ENCODE measurements at regions not wholly inside any gene's neighbourhood (a gene's known extent, or its start where the extent isn't known, plus 50 kb on each side); places are given as distances from the start of the nearest gene placed in this dataset.
A peak's percentile ranks its signal among the peaks of the same experiment; 100 is the strongest.

GRCh38 chr5:89388872-89389271, 505.9 kb upstream of the MEF2C start:
- no peaks in the 10 kb centered on the region for H3K4me1 ChIP-seq (replicated peaks in 1 of 2)
- H3K4me3 ChIP-seq = no peak overlapping the region
- ATAC-seq (replicated peaks in 6 of 8) = no peak
- H3K27ac ChIP-seq = no peak overlapping the region
- in situ Hi-C loops (cut with MboI; ENCODE audit: low pct_unique_long_range_greater_than_20kb in 2 of 9, low sequenced_read_pairs in 9 of 9, unreplicated experiment in 9 of 9) = no loop called here
- WGBS, 10 experiments = 80 to 100% (median 100%) methylated on average over 1 of the region's 2 CpGs; no CpG with 5 or more reads in 5 of the 10 experiments

DNA sequence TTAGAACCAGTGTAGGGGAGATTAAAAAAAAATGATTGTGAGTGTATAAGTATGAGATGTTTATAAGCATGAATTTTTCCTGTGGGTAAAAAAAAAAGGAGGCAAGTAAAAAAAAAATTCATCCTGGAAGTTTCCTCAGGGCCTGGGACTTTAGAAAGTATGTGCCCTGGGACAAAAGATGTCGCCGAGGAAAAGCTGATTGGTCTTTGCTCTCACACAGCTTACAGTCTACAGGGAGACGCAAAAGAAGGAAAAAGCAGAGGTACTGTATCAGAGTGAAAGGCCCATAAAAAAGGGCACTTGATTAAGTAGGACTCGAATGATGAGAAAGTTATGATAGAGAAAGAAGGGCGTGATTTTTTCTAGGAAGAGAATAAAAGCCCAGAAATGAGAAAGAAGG, 501.4 kb upstream of the MEF2C start:
- H3K27ac ChIP-seq = no peak overlapping the region
- in situ Hi-C loops (cut with MboI; ENCODE audit: low pct_unique_long_range_greater_than_20kb in 2 of 9, low sequenced_read_pairs in 9 of 9, unreplicated experiment in 9 of 9) = no loop called here
- no peaks in the 10 kb centered on the region for H3K4me1 ChIP-seq (replicated peaks in 1 of 2)
- no peak for ATAC-seq (replicated peaks in 6 of 8)
- H3K4me3 ChIP-seq = no peak overlapping the region
- WGBS, 10 experiments = 68 to 100% (median 89%) methylated on average over 2 to 5 of the region's 5 CpGs

GRCh38 chr5:89380635-89381034, 497.7 kb upstream of the MEF2C start:
- H3K27ac ChIP-seq = no peak overlapping the region
- in situ Hi-C loops (cut with MboI; ENCODE audit: low pct_unique_long_range_greater_than_20kb in 2 of 9, low sequenced_read_pairs in 9 of 9, unreplicated experiment in 9 of 9) = no loop called here
- peaks cover 0 to 2% of the 10 kb centered on the region in 2 donors for H3K4me1 ChIP-seq (replicated peaks in 1 of 2)
- no peak for ATAC-seq (replicated peaks in 6 of 8)
- no peak overlapping the region for H3K4me3 ChIP-seq

- 53 to 90% (median 83%) methylated on average over 3 to 13 of the region's 13 CpGs for WGBS, 10 experiments
- H3K27ac ChIP-seq = no peak overlapping the region
Measured at GRCh38 chr5:89377767-89378455, 494.9 kb upstream of the MEF2C start.

DNA sequence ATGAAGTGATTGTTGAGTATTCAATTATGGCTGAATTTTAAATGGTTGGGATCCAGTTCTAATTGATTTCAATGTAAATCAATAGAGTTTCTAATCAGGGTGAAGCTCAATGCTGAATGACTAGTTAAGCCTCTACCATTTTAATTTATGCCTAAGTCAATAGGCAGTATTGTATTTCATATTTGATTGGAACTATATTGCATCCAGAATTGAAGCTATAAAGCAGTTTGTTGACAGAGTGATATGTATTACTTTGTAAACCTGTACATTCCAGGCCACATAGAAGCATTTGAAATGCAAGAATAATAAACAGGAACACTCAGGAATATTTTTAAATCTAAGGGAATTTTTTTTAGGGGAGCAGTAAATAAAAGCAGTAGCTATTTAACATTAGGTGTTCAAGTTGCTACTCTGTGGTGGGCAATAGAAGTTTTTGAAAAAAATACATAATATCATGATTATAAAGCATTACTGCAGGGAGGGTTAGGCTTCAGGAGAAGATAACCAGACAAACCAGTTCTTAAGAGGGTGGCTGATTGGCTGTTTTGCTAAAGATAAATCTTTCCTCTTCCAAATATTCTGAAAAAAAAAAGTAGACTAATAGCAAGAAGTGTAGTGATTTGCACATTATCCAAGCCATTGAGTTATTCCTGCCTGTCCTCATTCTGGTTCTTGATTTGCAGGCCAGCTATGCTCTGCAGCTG, 492.0 kb upstream of the MEF2C start:
- no peak overlapping the region for H3K4me3 ChIP-seq
- H3K27ac ChIP-seq = no peak overlapping the region
- peaks cover 0 to 2% of the 10 kb centered on the region in 2 donors for H3K4me1 ChIP-seq (replicated peaks in 1 of 2)
- in situ Hi-C loops (cut with MboI; ENCODE audit: low pct_unique_long_range_greater_than_20kb in 2 of 9, low sequenced_read_pairs in 9 of 9, unreplicated experiment in 9 of 9) = no loop called here
- no peak for ATAC-seq (replicated peaks in 6 of 8)

More at GRCh38 chr5:89377767-89378455, 494.9 kb upstream of the MEF2C start:
- Histone ChIP-seq H3K4me3 (no peak overlapping the region), H3K4me1 (replicated peaks in 1 of 2) (peaks cover 0 to 2% of the 10 kb centered on the region in 2 donors)
- in situ Hi-C loops (cut with MboI; ENCODE audit: low pct_unique_long_range_greater_than_20kb in 2 of 9, low sequenced_read_pairs in 9 of 9, unreplicated experiment in 9 of 9) = no loop called here
- peak in 2 of 8 experiments; percentile 22 to 25 for ATAC-seq (replicated peaks in 6 of 8)

DNA sequence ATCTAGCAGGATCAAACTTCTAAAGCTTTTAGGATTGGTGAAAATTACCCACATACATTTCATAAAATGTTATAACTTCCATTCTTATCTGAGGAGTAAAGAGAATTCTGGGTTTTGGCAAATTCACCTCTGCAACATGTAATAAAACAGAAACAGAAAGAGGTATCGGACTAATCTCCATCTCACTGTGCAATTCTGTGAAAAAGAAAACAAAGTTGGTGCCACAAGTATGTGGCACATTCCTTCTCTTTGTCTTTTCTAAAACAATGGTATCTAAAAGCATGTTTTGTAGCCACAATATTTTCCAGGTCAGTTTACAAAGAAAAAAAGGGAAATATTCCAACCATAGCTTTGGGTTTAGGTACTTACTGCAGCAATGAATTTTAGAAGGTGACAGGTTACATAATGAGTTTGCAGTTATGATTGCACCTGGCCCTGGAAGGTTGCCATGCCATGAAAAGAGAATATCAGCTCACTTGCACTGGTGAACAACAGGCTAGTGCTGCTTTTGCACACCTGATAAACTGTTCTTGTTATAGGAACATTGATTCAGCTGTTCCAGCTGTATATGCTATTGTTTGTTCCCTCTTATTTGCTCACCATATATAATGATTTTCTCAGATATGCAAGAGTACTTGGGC, 491.3 kb upstream of the MEF2C start:
- Histone ChIP-seq H3K27ac (no peak overlapping the region), H3K4me1 (replicated peaks in 1 of 2) (peaks cover 0 to 2% of the 10 kb centered on the region in 2 donors), H3K4me3 (no peak overlapping the region)
- WGBS, 10 experiments = 67 to 100% (median 100%) methylated on average over 1 of the region's 1 CpG; no CpG with 5 or more reads in 3 of the 10 experiments
- in situ Hi-C loops (cut with MboI; ENCODE audit: low pct_unique_long_range_greater_than_20kb in 2 of 9, low sequenced_read_pairs in 9 of 9, unreplicated experiment in 9 of 9) = no loop called here
- no peak for ATAC-seq (replicated peaks in 6 of 8)

DNA sequence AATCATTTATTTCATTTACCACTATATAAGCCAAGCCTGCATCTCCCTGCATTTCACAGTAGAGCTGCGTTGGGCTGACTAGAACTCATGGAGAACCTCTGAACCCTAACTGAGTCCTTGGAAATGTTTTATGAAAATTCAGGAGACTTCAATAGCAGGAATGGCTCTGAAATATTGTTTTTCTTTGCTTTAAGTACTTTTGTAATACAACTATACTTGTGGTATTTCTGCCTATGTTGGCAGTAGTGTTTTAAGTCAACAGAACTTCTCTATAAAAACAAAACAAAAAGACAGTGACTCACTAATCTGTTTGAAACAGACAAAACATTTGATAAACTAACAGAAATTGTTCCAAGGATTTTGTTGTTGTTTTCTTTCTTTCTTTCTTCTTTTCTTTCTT, 489.2 kb upstream of the MEF2C start:
- H3K4me1 ChIP-seq (replicated peaks in 1 of 2) = no peaks in the 10 kb centered on the region
- in situ Hi-C loops (cut with MboI; ENCODE audit: low pct_unique_long_range_greater_than_20kb in 2 of 9, low sequenced_read_pairs in 9 of 9, unreplicated experiment in 9 of 9) = no loop called here

GRCh38 chr5:89371646-89372045, 488.7 kb upstream of the MEF2C start:
- Histone ChIP-seq H3K4me1 (replicated peaks in 1 of 2) (no peaks in the 10 kb centered on the region), H3K27ac (no peak overlapping the region), H3K4me3 (no peak overlapping the region)
- in situ Hi-C loops (cut with MboI; ENCODE audit: low pct_unique_long_range_greater_than_20kb in 2 of 9, low sequenced_read_pairs in 9 of 9, unreplicated experiment in 9 of 9) = no loop called here
- ATAC-seq (replicated peaks in 6 of 8) = no peak
- WGBS, 10 experiments = 71 to 100% (median 100%) methylated on average over 1 of the region's 1 CpG

More for the DNA sequence above, 489.2 kb upstream of the MEF2C start:
- Histone ChIP-seq H3K27ac (no peak overlapping the region), H3K4me3 (no peak overlapping the region)
- WGBS, 10 experiments = 82 to 100% (median 94%) methylated on average over 1 of the region's 1 CpG; no CpG with 5 or more reads in 4 of the 10 experiments
- ATAC-seq (replicated peaks in 6 of 8) = no peak

GRCh38 chr5:89359046-89359445, 476.1 kb upstream of the MEF2C start:
- H3K4me1 ChIP-seq (replicated peaks in 1 of 2) = no peaks in the 10 kb centered on the region
- ATAC-seq (replicated peaks in 6 of 8) = no peak
- no peak overlapping the region for H3K4me3 ChIP-seq
- in situ Hi-C loops (cut with MboI; ENCODE audit: low pct_unique_long_range_greater_than_20kb in 2 of 9, low sequenced_read_pairs in 9 of 9, unreplicated experiment in 9 of 9) = no loop called here
- 49 to 100% (median 66%) methylated on average over 1 to 3 of the region's 3 CpGs for WGBS, 10 experiments
- no peak overlapping the region for H3K27ac ChIP-seq

DNA sequence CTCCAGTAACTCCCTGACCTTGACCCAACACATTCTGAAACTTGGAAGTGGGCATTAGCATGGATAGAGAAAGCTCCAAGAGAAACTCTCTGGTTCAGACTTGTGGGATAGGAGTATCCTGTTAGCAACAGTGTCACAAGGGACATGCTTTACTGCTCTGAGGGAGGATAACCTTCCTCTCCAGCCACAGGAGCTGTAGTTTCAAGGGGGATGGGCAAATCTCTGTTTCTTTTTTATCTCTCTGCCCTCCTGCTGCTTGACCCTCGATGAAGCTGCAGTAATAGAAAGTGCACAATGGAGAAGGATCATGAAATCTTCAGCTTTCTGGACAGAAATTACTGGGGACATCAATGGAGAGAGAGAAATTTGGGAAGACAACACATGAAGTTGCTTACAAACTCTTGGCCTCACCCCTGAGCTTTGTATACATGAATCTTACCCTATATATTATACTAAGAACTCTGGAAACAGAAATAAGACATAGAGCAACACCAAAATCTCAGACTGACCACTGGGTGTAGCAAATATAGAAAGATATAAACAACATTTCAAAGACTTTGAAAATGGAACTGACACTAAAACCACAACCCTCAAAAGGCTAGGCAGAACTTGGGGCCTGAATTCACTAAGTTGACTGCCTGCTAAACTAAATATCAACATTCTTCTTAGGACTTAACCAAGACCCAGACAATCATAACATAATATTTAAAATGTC, 471.0 kb upstream of the MEF2C start:
- in situ Hi-C loops (cut with MboI; ENCODE audit: low pct_unique_long_range_greater_than_20kb in 2 of 9, low sequenced_read_pairs in 9 of 9, unreplicated experiment in 9 of 9) = no loop called here
- ATAC-seq (replicated peaks in 6 of 8) = no peak
- WGBS, 10 experiments = 50 to 67% (median 50%) methylated on average over 1 of the region's 1 CpG; no CpG with 5 or more reads in 7 of the 10 experiments

DNA sequence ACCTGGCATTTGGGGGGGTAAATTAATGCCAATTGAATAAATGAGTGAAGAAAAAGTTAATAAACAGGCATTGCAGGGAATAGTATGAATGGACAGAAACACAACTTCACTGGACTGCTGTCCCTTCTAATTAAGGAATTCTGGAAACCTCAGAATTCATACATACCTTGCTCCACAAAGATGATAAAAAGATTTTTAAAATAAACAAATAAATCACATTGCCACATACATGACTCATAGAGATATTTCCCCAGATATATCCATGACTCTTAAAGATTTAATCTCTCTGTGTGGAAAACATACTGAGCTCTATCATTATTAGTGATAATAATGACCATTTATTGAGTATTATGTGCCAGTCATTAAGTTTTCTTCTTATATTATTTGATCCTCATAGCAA, 469.0 kb upstream of the MEF2C start:
- in situ Hi-C loops (cut with MboI; ENCODE audit: low pct_unique_long_range_greater_than_20kb in 2 of 9, low sequenced_read_pairs in 9 of 9, unreplicated experiment in 9 of 9) = no loop called here
- no peak overlapping the region for H3K27ac ChIP-seq
- no peak for ATAC-seq (replicated peaks in 6 of 8)
- no peaks in the 10 kb centered on the region for H3K4me1 ChIP-seq (replicated peaks in 1 of 2)
- H3K4me3 ChIP-seq = no peak overlapping the region

More for the DNA sequence above, 471.0 kb upstream of the MEF2C start:
- H3K27ac ChIP-seq = no peak overlapping the region
- H3K4me3 ChIP-seq = no peak overlapping the region
- no peaks in the 10 kb centered on the region for H3K4me1 ChIP-seq (replicated peaks in 1 of 2)

- in situ Hi-C loops (cut with MboI; ENCODE audit: low pct_unique_long_range_greater_than_20kb in 2 of 9, low sequenced_read_pairs in 9 of 9, unreplicated experiment in 9 of 9) = no loop called here
Measured at GRCh38 chr5:89351222-89351621, 468.2 kb upstream of the MEF2C start.

GRCh38 chr5:89350684-89351083, 467.7 kb upstream of the MEF2C start:
- no peaks in the 10 kb centered on the region for H3K4me1 ChIP-seq (replicated peaks in 1 of 2)
- no peak overlapping the region for H3K4me3 ChIP-seq
- in situ Hi-C loops (cut with MboI; ENCODE audit: low pct_unique_long_range_greater_than_20kb in 2 of 9, low sequenced_read_pairs in 9 of 9, unreplicated experiment in 9 of 9) = no loop called here
- ATAC-seq (replicated peaks in 6 of 8) = no peak
- no peak overlapping the region for H3K27ac ChIP-seq

More at GRCh38 chr5:89351222-89351621, 468.2 kb upstream of the MEF2C start:
- WGBS, 10 experiments = 19 to 94% (median 85%) methylated on average over 1 to 4 of the region's 4 CpGs
- no peaks in the 10 kb centered on the region for H3K4me1 ChIP-seq (replicated peaks in 1 of 2)
- H3K27ac ChIP-seq = no peak overlapping the region
- H3K4me3 ChIP-seq = no peak overlapping the region
- ATAC-seq (replicated peaks in 6 of 8) = no peak
